Mammary epithelial cell (primary cell): ENCODE measurements at regions not wholly inside any gene's neighbourhood (a gene's known extent, or its start where the extent isn't known, plus 50 kb on each side); places are given as distances from the start of the nearest gene placed in this dataset.

Experiments used
- CTCF ChIP-seq, 2 donors: IDR thresholded peaks in 1 of 2; conservative IDR thresholded peaks in 1 of 2; 2 replicates each; pipeline ENCODE4 v1.5.1; 2011 to 2012; ENCODE audit warnings: inconsistent platforms in 2 of 2, low read length in 2 of 2, mild to moderate bottlenecking in 2 of 2, control low read depth in 1 of 2, low read depth in 1 of 2; ENCODE audit not compliant: insufficient read depth in 1 of 2; ENCODE audit errors: extremely low read depth in 1 of 2
- EZH2 ChIP-seq: IDR thresholded peaks from 2 replicates; pipeline ENCODE4 v1.6.1; 2012; ENCODE audit warnings: low read length, inconsistent platforms, borderline replicate concordance

DNA sequence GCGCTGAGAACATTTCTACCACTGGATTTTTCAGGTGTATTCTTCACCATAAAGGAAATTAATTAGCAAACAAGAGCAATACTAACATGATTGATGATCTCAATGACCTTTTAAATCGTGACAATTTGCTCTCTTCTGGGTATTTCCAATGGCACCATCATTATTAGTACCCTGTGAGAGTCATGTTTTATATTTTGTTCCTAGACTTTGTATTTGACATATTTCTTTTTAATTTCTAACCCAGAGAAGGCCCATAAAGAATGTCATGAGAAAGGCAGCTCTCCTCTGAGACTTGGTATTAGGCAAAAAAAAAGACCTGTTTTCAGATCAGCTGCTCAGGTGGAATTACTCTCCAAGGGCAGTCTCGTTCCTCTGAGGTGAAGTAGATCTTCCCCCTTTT lies 1253.4 kb downstream of the ROBO2 start:
- TF ChIP-seq CTCF (conservative IDR thresholded peaks at IDR 0.05 in 1 of 2, IDR thresholded peaks at IDR 0.05 in 1 of 2; ENCODE audit: extremely low read depth in 1 of 2, insufficient read depth in 1 of 2, low read depth in 1 of 2, low read length in 2 of 2), result no peak
- no peak for TF ChIP-seq EZH2
